ENCODE measurements at regions not wholly inside any gene's neighbourhood (a gene's known extent, or its start where the extent isn't known, plus 50 kb on each side); places are given as distances from the start of the nearest gene placed in this dataset.

- no peak overlapping the region for H3K4me3 ChIP-seq (ENCODE audit: control insufficient read depth, low read depth, low read length)
- TF ChIP-seq, protein P1, sequence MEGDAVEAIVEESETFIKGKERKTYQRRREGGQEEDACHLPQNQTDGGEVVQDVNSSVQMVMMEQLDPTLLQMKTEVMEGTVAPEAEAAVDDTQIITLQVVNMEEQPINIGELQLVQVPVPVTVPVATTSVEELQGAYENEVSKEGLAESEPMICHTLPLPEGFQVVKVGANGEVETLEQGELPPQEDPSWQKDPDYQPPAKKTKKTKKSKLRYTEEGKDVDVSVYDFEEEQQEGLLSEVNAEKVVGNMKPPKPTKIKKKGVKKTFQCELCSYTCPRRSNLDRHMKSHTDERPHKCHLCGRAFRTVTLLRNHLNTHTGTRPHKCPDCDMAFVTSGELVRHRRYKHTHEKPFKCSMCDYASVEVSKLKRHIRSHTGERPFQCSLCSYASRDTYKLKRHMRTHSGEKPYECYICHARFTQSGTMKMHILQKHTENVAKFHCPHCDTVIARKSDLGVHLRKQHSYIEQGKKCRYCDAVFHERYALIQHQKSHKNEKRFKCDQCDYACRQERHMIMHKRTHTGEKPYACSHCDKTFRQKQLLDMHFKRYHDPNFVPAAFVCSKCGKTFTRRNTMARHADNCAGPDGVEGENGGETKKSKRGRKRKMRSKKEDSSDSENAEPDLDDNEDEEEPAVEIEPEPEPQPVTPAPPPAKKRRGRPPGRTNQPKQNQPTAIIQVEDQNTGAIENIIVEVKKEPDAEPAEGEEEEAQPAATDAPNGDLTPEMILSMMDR (conservative IDR thresholded peaks at IDR 0.05; ENCODE audit: control insufficient read depth, insufficient read depth, low read depth, low read length) = peak; percentile 61
- DNase-seq (ENCODE audit: low read depth) = peak; percentile 34
Measured at GRCh38 chr10:69742928-69743602, 58.6 kb upstream of the COL13A1 start.

DNA sequence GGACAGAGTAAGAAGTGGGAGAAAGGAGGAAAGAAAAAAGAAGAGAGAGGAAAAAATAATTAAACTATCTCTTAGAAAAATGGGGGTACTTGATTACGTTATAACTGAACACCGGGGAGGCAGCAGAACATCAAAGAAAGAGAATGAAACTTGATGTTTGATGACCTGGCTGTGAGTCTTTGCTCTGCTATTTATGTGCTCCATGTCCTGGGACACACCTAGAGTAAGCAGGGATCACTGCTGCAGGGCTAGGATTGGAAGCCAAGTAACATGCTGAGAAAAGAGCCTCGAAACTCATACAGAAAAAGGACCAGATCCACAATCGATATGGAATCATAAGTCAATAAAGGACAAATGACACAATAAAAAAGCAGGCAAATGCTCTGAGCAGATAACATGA, 56.7 kb upstream of the COL13A1 start:
- TF ChIP-seq, protein P1 (conservative IDR thresholded peaks at IDR 0.05; ENCODE audit: control insufficient read depth, insufficient read depth, low read depth, low read length) = no peak

DNA sequence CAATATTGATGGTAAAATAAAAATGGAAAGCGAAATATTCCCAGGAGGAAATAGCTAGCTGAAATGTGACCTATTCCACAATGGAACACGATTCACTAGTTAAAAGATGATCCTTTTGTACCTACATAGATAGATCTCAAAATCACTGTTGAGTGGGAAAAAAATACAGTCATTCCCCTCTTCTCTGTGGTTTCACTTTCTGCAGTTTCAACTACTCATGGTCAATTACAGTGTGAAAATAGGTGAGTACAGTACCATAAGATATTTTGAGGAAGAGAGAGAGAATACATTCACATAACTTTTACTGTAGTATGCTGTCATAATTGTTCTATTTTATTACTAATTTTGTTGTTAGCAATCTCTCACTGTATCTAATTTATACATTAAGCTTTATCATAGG, 56.0 kb upstream of the COL13A1 start:
- H3K4me3 ChIP-seq (ENCODE audit: control insufficient read depth, low read depth, low read length) = no peak overlapping the region
- TF ChIP-seq, protein P1 (conservative IDR thresholded peaks at IDR 0.05; ENCODE audit: control insufficient read depth, insufficient read depth, low read depth, low read length) = no peak
- DNase-seq (ENCODE audit: low read depth) = no peak

More for the DNA sequence above, 56.7 kb upstream of the COL13A1 start:
- no peak overlapping the region for H3K4me3 ChIP-seq (ENCODE audit: control insufficient read depth, low read depth, low read length)
- DNase-seq (ENCODE audit: low read depth) = no peak

- no peak overlapping the region for H3K4me3 ChIP-seq (ENCODE audit: control insufficient read depth, low read depth, low read length)
- TF ChIP-seq, protein P1 (conservative IDR thresholded peaks at IDR 0.05; ENCODE audit: control insufficient read depth, insufficient read depth, low read depth, low read length) = no peak
- no peak for DNase-seq (ENCODE audit: low read depth)
Measured at GRCh38 chr10:69747179-69747578, 54.5 kb upstream of the COL13A1 start.

DNA sequence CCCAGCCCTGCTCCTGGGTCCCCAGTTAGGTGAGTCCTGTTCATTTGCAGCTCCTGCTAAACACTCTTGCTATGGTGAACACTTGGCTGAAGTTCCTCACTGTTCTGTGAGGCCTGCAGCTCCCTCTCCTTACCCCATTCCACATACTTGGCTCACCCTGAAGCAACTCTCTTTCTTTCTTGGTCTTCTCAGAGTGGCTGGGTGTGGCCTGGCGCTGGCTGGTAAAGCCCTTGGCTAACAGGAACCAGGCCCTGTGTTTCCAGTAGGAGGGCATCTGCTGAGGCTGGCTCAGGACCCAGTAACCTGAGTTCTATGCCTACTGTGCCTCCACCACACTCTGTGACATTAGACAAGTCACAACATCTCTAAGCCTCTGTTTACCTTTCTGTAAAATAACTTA, 53.1 kb upstream of the COL13A1 start:
- TF ChIP-seq, protein P1 (conservative IDR thresholded peaks at IDR 0.05; ENCODE audit: control insufficient read depth, insufficient read depth, low read depth, low read length) = no peak
- no peak for DNase-seq (ENCODE audit: low read depth)
- no peak overlapping the region for H3K4me3 ChIP-seq (ENCODE audit: control insufficient read depth, low read depth, low read length)

DNA sequence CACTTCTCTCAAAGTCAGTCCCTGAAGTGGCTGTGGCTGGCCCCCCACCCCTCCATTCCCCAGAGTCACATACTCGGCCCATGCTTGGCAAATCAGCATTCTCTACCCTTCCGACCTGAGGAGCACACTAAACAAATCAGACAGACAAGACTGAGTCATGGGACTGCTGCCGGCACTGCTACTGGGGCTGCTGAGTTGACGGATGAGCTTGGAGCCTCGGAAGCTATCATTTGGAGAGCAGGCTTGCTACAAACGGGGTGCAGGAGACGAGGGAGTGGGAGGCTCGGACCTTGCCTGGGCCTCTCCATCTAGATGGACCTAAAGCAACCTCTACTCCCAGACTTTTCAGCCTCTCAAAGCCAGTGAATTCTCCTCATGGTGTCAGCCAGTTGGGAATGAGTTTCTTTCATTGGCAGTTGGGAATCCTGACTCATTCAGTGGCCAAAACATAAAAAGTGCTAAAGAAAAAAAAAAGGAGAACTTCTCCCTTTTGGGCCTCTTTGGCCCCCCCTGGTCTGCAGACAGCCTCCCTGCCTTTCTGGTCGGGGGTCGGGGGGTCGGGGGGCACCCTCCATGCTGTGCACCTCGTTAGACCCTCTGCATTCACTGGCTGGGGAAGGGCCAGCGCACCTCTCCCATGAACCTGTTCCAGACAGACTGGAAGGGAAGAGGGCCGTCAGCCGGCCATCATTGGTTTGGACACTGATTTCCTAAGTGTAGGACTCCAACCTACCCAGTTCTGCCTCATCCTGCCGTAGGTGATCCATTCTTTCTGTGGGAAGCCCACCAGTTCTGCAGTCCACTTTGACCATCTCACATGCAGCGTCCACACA, 52.3 kb upstream of the COL13A1 start:
- peak; percentile 33 for DNase-seq (ENCODE audit: low read depth)
- TF ChIP-seq, protein P1 (conservative IDR thresholded peaks at IDR 0.05; ENCODE audit: control insufficient read depth, insufficient read depth, low read depth, low read length) = no peak
- H3K4me3 ChIP-seq (ENCODE audit: control insufficient read depth, low read depth, low read length) = no peak overlapping the region

Data from fibroblast of mammary gland (primary cell).